ENCODE measurements at regions not wholly inside any gene's neighbourhood (a gene's known extent, or its start where the extent isn't known, plus 50 kb on each side); places are given as distances from the start of the nearest gene placed in this dataset.

GRCh38 chr1:4095433-4095971 is 195.4 kb upstream of the C1orf174 start:
- no peak overlapping the region for H3K4me3 ChIP-seq (ENCODE audit: low read depth in 2 of 2, low read length in 2 of 2)
- no peak for DNase-seq (ENCODE audit: low read depth, low spot score)
- intact Hi-C loops (cut with micrococcal nuclease; ENCODE audit: unreplicated experiment) = no loop called here
- no TSS peak for BruUV-seq (replicated peaks)
- CTCF ChIA-PET = no interaction called here
- ATAC-seq = no peak
- no peak overlapping the region for H3K27ac ChIP-seq (ENCODE audit: low read length)
- no peaks in the 10 kb centered on the region for H3K36me3 ChIP-seq (ENCODE audit: control insufficient read depth, insufficient read depth, low read length)
- TF ChIP-seq CTCF (IDR thresholded peaks at IDR 0.05) = no peak
- TF ChIP-seq REST (IDR thresholded peaks at IDR 0.05; ENCODE audit: insufficient read depth in 1 of 2, low read depth in 2 of 2, low read length in 1 of 2) = no peak
- TF ChIP-seq TCF7L2 (IDR thresholded peaks at IDR 0.05; ENCODE audit: low read depth, low read length) = no peak
- no peak for TF ChIP-seq SIN3A (IDR thresholded peaks at IDR 0.05; ENCODE audit: borderline replicate concordance, insufficient read depth, low read depth, low read length)
- no peak for TF ChIP-seq POLR2AphosphoS5 (IDR thresholded peaks at IDR 0.05; ENCODE audit: low read depth, low read length)
- POLR2A ChIA-PET = no interaction called here
- H3K9me3 ChIP-seq (ENCODE audit: control insufficient read depth, insufficient read depth, low read depth, low read length) = no peaks in the 10 kb centered on the region
- no peaks in the 10 kb centered on the region for H3K4me1 ChIP-seq (ENCODE audit: control insufficient read depth, insufficient read depth, low read length)
- H3K27me3 ChIP-seq (ENCODE audit: control insufficient read depth, insufficient read depth, low read length) = 0 out of 2 replicates have a peak, but pooled peaks cover 2% of the 10 kb centered on the region
- in situ Hi-C loops (cut with HindIII; ENCODE audit: low pct_unique_long_range_greater_than_20kb, low sequenced_read_pairs) = no loop called here

- Histone ChIP-seq H3K36me3 (ENCODE audit: control insufficient read depth, insufficient read depth, low read length) (no peaks in the 10 kb centered on the region), H3K4me1 (ENCODE audit: control insufficient read depth, insufficient read depth, low read length) (no peaks in the 10 kb centered on the region), H3K27me3 (ENCODE audit: control insufficient read depth, insufficient read depth, low read length) (peaks cover 3% of the 10 kb centered on the region; the same call in 1 of the 2 replicates), H3K4me3 (ENCODE audit: low read depth in 2 of 2, low read length in 2 of 2) (no peak overlapping the region), H3K9me3 (ENCODE audit: control insufficient read depth, insufficient read depth, low read depth, low read length) (no peaks in the 10 kb centered on the region), H3K27ac (ENCODE audit: low read length) (no peak overlapping the region)
- in situ Hi-C loops (cut with HindIII; ENCODE audit: low pct_unique_long_range_greater_than_20kb, low sequenced_read_pairs) (no loop called here), intact Hi-C loops (cut with micrococcal nuclease; ENCODE audit: unreplicated experiment) (no loop called here)
- BruUV-seq (replicated peaks) = no TSS peak
- CTCF ChIA-PET = no interaction called here
- no peak for DNase-seq (ENCODE audit: low read depth, low spot score)
- TF ChIP-seq POLR2AphosphoS5 (IDR thresholded peaks at IDR 0.05; ENCODE audit: low read depth, low read length) (no peak), SIN3A (IDR thresholded peaks at IDR 0.05; ENCODE audit: borderline replicate concordance, insufficient read depth, low read depth, low read length) (no peak), REST (IDR thresholded peaks at IDR 0.05; ENCODE audit: insufficient read depth in 1 of 2, low read depth in 2 of 2, low read length in 1 of 2) (no peak), CTCF (IDR thresholded peaks at IDR 0.05) (no peak), TCF7L2 (IDR thresholded peaks at IDR 0.05; ENCODE audit: low read depth, low read length) (no peak)
- ATAC-seq = no peak
- POLR2A ChIA-PET = no interaction called here
Measured at GRCh38 chr1:4101459-4102161, 201.5 kb upstream of the C1orf174 start.

All from Panc1 (cell line).